ENCODE measurements at regions not wholly inside any gene's neighbourhood (a gene's known extent, or its start where the extent isn't known, plus 50 kb on each side); places are given as distances from the start of the nearest gene placed in this dataset.

DNA sequence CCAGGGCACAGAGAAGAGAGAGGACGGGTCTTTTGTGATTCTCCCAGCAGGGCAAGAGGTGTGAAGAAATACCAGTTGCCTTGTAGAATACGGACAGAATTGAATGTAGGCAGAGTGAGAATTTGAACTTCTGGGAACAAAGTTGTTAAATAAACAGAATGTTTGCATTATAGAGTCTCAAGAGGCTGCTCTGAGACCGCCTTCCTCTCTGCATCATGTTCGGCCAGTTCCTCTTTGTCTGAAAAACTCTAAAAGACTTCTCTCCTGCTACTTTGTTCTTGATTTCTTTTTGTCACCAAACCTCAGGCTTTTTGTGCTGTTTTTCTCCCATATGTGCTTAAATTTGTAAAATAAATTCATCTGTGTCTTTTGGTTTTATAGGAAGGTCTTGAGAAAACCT lies 256.4 kb downstream of the DLEU7 start:
- 83 to 94% (median 90%) methylated on average over 4 of the region's 4 CpGs for WGBS, 5 donors
- no peak for DNase-seq
- intact Hi-C loops (cut with DNase I; ENCODE audit: low total_unique reads): no loop called here
- H3K9me3 ChIP-seq: no peaks in the 10 kb centered on the region
- TF ChIP-seq EP300 (IDR thresholded peaks at IDR 0.05) (no peak), POLR2A (IDR thresholded peaks at IDR 0.05) (no peak), POLR2AphosphoS5 (IDR thresholded peaks at IDR 0.05) (no peak)
- TF ChIP-seq, protein P1, sequence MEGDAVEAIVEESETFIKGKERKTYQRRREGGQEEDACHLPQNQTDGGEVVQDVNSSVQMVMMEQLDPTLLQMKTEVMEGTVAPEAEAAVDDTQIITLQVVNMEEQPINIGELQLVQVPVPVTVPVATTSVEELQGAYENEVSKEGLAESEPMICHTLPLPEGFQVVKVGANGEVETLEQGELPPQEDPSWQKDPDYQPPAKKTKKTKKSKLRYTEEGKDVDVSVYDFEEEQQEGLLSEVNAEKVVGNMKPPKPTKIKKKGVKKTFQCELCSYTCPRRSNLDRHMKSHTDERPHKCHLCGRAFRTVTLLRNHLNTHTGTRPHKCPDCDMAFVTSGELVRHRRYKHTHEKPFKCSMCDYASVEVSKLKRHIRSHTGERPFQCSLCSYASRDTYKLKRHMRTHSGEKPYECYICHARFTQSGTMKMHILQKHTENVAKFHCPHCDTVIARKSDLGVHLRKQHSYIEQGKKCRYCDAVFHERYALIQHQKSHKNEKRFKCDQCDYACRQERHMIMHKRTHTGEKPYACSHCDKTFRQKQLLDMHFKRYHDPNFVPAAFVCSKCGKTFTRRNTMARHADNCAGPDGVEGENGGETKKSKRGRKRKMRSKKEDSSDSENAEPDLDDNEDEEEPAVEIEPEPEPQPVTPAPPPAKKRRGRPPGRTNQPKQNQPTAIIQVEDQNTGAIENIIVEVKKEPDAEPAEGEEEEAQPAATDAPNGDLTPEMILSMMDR (IDR thresholded peaks at IDR 0.05): no peak
- no peaks in the 10 kb centered on the region for H3K4me1 ChIP-seq
- H3K27me3 ChIP-seq: no peaks in the 10 kb centered on the region
- no peak overlapping the region for H3K4me3 ChIP-seq
- no peak overlapping the region for H3K27ac ChIP-seq
- H3K36me3 ChIP-seq: no peaks in the 10 kb centered on the region

DNA sequence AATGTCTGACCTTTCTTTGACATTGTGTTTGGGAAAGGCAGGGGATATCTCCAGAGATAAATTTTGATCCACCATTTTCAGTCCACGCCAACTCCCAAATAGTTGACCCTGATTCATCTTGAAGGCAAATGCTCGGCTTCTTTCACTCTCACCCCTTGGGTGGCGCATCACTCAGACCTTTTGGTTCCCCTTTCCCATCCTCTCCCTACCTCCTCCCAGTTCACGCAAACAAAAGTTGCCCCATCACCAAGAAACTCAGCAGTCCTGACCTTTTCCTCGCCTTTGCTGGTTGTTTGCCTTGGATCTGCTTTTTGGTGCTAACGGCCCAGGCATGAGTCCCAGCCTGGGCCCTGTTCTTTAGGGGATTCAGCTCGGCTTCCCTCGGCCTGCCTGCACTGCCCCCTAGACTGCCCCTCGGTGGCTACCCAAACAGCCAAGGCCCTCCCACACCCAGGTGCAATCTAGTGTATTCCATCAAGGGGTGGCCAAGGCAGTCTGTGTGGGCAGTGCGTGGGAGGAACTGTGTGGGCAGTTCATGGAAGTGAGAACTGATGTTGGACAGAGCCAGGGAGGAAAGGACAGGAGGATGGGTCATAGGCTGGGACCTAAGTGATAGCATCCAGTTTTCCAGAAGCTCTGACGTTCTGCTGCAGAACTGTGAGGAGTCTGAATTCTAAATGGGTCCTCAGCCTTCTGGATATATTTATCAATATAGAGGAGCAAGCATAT lies 255.7 kb downstream of the DLEU7 start:
- Histone ChIP-seq H3K4me1 (no peaks in the 10 kb centered on the region), H3K27me3 (no peaks in the 10 kb centered on the region), H3K4me3 (no peak overlapping the region), H3K9me3 (no peaks in the 10 kb centered on the region), H3K36me3 (no peaks in the 10 kb centered on the region), H3K27ac (no peak overlapping the region)
- no peak for TF ChIP-seq POLR2AphosphoS5 (IDR thresholded peaks at IDR 0.05)
- TF ChIP-seq POLR2A (IDR thresholded peaks at IDR 0.05): no peak
- TF ChIP-seq, protein P1 (IDR thresholded peaks at IDR 0.05): no peak
- no peak for TF ChIP-seq EP300 (IDR thresholded peaks at IDR 0.05)
- intact Hi-C loops (cut with DNase I; ENCODE audit: low total_unique reads): no loop called here
- DNase-seq: no peak
- 89 to 93% (median 91%) methylated on average over 11 of the region's 11 CpGs for WGBS, 5 donors

DNA sequence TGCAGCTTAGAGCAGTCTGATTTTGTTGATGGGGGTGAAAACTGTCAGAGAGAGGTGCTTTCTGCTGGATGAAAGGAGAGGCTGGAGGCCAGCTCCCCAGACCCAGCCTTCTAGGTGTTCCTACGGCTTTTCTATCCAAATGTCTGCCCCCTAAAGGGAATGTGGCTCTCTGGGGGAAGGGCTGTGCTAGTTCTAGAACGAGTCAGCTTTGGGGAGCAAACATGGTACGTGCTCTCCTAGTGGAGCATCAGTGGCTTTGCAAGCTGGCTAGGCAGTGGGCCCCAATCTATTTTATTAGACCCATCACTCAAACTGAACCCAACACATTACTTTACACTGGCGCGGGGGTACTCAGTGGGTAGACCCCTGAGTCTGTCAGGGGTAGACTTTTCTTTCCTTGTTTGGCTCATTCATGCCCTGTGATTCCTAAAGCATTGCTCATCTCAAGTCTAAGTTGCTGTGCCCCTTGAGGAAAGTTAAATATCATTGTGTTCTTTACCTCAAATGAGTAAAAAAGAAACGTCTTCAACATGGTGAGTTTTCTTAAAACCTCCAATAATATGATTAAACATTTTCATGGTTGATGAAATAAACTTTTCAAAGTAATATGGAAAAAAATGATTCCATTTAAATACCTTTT lies 254.9 kb downstream of the DLEU7 start:
- no peaks in the 10 kb centered on the region for H3K27me3 ChIP-seq
- WGBS, 5 donors: 71 to 91% (median 82%) methylated on average over 6 of the region's 6 CpGs
- no peak overlapping the region for H3K27ac ChIP-seq
- no peaks in the 10 kb centered on the region for H3K4me1 ChIP-seq
- no peaks in the 10 kb centered on the region for H3K9me3 ChIP-seq
- DNase-seq: no peak
- H3K36me3 ChIP-seq: no peaks in the 10 kb centered on the region
- no peak overlapping the region for H3K4me3 ChIP-seq
- TF ChIP-seq POLR2A (IDR thresholded peaks at IDR 0.05) (no peak), POLR2AphosphoS5 (IDR thresholded peaks at IDR 0.05) (no peak), EP300 (IDR thresholded peaks at IDR 0.05) (no peak)
- TF ChIP-seq, protein P1 (IDR thresholded peaks at IDR 0.05): no peak
- intact Hi-C loops (cut with DNase I; ENCODE audit: low total_unique reads): no loop called here

DNA sequence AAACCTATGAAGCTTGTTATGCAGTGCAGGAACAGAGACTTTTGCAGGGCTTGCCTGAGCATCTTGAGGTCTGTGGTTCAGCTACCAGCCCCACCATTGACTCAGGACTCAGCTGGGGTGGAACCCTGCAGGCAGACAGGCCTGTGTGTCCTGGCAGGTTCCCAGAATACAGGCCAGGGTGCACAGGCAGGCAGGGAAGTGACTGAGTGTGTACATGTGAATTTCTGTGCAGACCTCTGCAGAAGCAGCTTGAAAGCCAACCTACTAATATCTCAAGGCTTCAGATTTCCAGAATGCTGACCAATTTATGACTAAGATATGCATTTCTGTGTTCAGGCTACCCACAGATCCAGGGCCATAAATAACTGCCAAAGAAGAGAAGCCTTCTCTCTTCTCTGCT lies 254.4 kb downstream of the DLEU7 start:
- intact Hi-C loops (cut with DNase I; ENCODE audit: low total_unique reads): no loop called here
- Histone ChIP-seq H3K27ac (no peak overlapping the region), H3K36me3 (no peaks in the 10 kb centered on the region), H3K27me3 (no peaks in the 10 kb centered on the region), H3K4me1 (no peaks in the 10 kb centered on the region), H3K4me3 (no peak overlapping the region), H3K9me3 (no peaks in the 10 kb centered on the region)
- no peak for DNase-seq
- TF ChIP-seq, protein P1 (IDR thresholded peaks at IDR 0.05): no peak
- TF ChIP-seq EP300 (IDR thresholded peaks at IDR 0.05): no peak
- no peak for TF ChIP-seq POLR2A (IDR thresholded peaks at IDR 0.05)
- TF ChIP-seq POLR2AphosphoS5 (IDR thresholded peaks at IDR 0.05): no peak
